ENCODE measurements at regions not wholly inside any gene's neighbourhood (a gene's known extent, or its start where the extent isn't known, plus 50 kb on each side); places are given as distances from the start of the nearest gene placed in this dataset.

DNA sequence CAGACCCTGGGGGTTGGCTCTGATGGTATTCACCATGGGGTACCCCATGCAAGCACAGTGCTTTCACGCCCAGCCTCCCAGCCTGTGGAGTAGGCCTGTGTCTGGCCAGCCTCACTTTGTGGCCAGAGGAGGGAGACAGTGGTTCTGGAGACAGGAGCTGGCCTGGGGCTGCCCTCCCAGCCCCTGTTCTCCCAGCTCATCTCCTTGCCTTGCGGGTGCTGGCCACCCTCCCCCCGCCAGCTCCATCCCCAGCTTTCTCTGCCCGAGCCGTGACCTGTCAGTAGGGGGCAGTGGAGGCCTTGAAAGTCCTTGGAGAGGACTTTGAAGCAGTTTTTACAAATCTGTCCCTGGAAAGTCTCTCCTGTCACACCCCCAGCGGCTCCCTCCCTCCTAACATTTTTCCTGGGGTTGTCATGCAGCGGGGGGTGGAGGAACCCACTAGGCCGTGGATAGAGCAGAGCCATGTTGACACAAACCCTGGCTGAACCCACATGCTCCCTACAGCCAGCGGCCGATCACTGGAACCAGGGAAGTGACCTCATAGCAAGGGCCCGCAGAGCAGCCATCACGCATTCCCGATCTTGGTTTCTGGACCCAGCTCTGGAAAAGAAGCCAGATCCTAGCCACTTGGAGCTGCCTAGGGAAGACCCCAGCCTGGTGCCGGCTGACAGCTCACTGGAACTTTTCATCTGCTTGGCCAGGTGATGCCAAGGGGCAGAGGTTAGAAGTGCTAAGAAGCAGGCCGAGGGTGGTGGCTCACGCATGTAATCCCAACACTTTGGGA is 289.4 kb downstream of the SEC14L1 start (continued):
- TF ChIP-seq, protein P1, sequence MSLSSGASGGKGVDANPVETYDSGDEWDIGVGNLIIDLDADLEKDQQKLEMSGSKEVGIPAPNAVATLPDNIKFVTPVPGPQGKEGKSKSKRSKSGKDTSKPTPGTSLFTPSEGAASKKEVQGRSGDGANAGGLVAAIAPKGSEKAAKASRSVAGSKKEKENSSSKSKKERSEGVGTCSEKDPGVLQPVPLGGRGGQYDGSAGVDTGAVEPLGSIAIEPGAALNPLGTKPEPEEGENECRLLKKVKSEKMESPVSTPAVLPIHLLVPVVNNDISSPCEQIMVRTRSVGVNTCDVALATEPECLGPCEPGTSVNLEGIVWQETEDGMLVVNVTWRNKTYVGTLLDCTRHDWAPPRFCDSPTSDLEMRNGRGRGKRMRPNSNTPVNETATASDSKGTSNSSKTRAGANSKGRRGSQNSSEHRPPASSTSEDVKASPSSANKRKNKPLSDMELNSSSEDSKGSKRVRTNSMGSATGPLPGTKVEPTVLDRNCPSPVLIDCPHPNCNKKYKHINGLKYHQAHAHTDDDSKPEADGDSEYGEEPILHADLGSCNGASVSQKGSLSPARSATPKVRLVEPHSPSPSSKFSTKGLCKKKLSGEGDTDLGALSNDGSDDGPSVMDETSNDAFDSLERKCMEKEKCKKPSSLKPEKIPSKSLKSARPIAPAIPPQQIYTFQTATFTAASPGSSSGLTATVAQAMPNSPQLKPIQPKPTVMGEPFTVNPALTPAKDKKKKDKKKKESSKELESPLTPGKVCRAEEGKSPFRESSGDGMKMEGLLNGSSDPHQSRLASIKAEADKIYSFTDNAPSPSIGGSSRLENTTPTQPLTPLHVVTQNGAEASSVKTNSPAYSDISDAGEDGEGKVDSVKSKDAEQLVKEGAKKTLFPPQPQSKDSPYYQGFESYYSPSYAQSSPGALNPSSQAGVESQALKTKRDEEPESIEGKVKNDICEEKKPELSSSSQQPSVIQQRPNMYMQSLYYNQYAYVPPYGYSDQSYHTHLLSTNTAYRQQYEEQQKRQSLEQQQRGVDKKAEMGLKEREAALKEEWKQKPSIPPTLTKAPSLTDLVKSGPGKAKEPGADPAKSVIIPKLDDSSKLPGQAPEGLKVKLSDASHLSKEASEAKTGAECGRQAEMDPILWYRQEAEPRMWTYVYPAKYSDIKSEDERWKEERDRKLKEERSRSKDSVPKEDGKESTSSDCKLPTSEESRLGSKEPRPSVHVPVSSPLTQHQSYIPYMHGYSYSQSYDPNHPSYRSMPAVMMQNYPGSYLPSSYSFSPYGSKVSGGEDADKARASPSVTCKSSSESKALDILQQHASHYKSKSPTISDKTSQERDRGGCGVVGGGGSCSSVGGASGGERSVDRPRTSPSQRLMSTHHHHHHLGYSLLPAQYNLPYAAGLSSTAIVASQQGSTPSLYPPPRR (CRISPR knock-in tag; IDR thresholded peaks at IDR 0.05; ENCODE audit: borderline replicate concordance), result no peak
- TF ChIP-seq, protein P2, sequence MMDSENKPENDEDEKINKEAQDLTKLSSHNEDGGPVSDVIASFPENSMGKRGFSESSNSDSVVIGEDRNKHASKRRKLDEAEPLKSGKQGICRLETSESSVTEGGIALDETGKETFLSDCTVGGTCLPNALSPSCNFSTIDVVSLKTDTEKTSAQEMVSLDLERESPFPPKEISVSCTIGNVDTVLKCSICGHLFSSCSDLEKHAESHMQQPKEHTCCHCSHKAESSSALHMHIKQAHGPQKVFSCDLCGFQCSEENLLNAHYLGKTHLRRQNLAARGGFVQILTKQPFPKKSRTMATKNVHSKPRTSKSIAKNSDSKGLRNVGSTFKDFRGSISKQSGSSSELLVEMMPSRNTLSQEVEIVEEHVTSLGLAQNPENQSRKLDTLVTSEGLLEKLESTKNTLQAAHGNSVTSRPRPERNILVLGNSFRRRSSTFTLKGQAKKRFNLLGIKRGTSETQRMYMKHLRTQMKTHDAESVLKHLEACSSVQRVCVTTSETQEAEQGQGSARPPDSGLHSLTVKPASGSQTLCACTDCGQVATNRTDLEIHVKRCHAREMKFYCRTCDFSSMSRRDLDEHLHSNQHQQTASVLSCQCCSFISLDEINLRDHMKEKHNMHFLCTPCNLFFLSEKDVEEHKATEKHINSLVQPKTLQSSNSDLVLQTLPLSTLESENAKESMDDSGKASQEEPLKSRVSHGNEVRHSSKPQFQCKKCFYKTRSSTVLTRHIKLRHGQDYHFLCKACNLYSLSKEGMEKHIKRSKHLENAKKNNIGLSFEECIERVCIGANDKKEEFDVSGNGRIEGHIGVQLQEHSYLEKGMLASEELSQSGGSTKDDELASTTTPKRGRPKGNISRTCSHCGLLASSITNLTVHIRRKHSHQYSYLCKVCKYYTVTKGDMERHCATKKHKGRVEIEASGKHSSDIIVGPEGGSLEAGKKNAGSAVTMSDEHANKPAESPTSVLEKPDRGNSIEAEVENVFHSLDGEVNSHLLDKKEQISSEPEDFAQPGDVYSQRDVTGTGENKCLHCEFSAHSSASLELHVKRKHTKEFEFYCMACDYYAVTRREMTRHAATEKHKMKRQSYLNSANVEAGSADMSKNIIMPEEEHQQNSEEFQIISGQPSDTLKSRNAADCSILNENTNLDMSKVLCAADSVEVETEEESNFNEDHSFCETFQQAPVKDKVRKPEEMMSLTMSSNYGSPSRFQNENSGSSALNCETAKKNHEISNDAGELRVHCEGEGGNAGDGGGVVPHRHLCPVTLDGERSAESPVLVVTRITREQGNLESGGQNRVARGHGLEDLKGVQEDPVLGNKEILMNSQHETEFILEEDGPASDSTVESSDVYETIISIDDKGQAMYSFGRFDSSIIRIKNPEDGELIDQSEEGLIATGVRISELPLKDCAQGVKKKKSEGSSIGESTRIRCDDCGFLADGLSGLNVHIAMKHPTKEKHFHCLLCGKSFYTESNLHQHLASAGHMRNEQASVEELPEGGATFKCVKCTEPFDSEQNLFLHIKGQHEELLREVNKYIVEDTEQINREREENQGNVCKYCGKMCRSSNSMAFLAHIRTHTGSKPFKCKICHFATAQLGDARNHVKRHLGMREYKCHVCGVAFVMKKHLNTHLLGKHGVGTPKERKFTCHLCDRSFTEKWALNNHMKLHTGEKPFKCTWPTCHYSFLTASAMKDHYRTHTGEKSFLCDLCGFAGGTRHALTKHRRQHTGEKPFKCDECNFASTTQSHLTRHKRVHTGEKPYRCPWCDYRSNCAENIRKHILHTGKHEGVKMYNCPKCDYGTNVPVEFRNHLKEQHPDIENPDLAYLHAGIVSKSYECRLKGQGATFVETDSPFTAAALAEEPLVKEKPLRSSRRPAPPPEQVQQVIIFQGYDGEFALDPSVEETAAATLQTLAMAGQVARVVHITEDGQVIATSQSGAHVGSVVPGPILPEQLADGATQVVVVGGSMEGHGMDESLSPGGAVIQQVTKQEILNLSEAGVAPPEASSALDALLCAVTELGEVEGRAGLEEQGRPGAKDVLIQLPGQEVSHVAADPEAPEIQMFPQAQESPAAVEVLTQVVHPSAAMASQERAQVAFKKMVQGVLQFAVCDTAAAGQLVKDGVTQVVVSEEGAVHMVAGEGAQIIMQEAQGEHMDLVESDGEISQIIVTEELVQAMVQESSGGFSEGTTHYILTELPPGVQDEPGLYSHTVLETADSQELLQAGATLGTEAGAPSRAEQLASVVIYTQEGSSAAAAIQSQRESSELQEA (IDR thresholded peaks at IDR 0.05; ENCODE audit: low read depth), result no peak
- TF ChIP-seq, protein P3, sequence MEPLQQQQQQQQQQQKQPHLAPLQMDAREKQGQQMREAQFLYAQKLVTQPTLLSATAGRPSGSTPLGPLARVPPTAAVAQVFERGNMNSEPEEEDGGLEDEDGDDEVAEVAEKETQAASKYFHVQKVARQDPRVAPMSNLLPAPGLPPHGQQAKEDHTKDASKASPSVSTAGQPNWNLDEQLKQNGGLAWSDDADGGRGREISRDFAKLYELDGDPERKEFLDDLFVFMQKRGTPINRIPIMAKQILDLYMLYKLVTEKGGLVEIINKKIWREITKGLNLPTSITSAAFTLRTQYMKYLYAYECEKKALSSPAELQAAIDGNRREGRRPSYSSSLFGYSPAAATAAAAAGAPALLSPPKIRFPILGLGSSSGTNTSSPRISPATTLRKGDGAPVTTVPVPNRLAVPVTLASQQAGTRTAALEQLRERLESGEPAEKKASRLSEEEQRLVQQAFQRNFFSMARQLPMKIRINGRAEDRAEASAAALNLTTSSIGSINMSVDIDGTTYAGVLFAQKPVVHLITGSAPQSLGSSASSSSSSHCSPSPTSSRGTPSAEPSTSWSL (CRISPR knock-in tag; IDR thresholded peaks at IDR 0.05; ENCODE audit: borderline replicate concordance), result no peak
- TF ChIP-seq SMC3 (conservative IDR thresholded peaks at IDR 0.05; ENCODE audit: insufficient read depth, low read depth, low read length), result peak; percentile 59
- no peak for TF ChIP-seq CBFB (CRISPR knock-in tag; IDR thresholded peaks at IDR 0.05)
- TF ChIP-seq ZNF830 (CRISPR knock-in tag; IDR thresholded peaks at IDR 0.05), result no peak
- TF ChIP-seq HDAC6 (IDR thresholded peaks at IDR 0.05; ENCODE audit: low read depth, low read length), result no peak
- TF ChIP-seq PCBP1 (IDR thresholded peaks at IDR 0.05; ENCODE audit: low read depth, low read length, poor library complexity, severe bottlenecking), result no peak
- no peak for TF ChIP-seq MTA1 (IDR thresholded peaks at IDR 0.05; ENCODE audit: borderline replicate concordance)
- peak; percentile 33; the same call in 1 of the 2 replicates for TF ChIP-seq ZBTB7A (IDR thresholded peaks at IDR 0.05; ENCODE audit: borderline replicate concordance, control insufficient read depth, low read depth, low read length)
- TF ChIP-seq FOSL1 (tag; conservative IDR thresholded peaks at IDR 0.05), result no peak
- no peak for TF ChIP-seq ZNF197 (CRISPR knock-in tag; IDR thresholded peaks at IDR 0.05; ENCODE audit: low read depth)
